PFSK-1 (cell line): ENCODE measurements at regions not wholly inside any gene's neighbourhood (a gene's known extent, or its start where the extent isn't known, plus 50 kb on each side); places are given as distances from the start of the nearest gene placed in this dataset.

Source experiments
- FOXP2 ChIP-seq: optimal IDR thresholded peaks from 2 replicates; pipeline ENCODE3; 2011; ENCODE audit warnings: borderline replicate concordance, control low read depth, inconsistent platforms; ENCODE audit not compliant: insufficient read depth; ENCODE audit errors: extremely low read length, extremely low read depth
- POLR2AphosphoS5 ChIP-seq: IDR thresholded peaks from 2 replicates; pipeline ENCODE4 v1.6.1; 2012; ENCODE audit warnings: low read depth, mild to moderate bottlenecking, control low read depth, low read length, moderate library complexity
- SIN3A ChIP-seq: IDR thresholded peaks from 2 replicates; pipeline ENCODE4 v1.6.1; 2012; ENCODE audit warnings: mild to moderate bottlenecking, low read length, moderate library complexity, borderline replicate concordance; ENCODE audit not compliant: insufficient read depth
- TAF1 ChIP-seq: IDR thresholded peaks from 2 replicates; pipeline ENCODE4 v1.6.1; 2012; ENCODE audit warnings: low read length, control low read depth, borderline replicate concordance; ENCODE audit not compliant: insufficient read depth
- TF ChIP-seq, protein P1 (sequence below), 2 experiments: IDR thresholded peaks; 2 replicates each; pipeline versions ENCODE4 v1.6.1 to v1.8.0; 2011 to 2012; ENCODE audit warnings: low read depth in 2 of 2, low read length in 2 of 2, control low read depth in 1 of 2, inconsistent platforms in 1 of 2, mild to moderate bottlenecking in 1 of 2, moderate library complexity in 1 of 2; ENCODE audit not compliant: insufficient read depth in 1 of 2

DNA sequence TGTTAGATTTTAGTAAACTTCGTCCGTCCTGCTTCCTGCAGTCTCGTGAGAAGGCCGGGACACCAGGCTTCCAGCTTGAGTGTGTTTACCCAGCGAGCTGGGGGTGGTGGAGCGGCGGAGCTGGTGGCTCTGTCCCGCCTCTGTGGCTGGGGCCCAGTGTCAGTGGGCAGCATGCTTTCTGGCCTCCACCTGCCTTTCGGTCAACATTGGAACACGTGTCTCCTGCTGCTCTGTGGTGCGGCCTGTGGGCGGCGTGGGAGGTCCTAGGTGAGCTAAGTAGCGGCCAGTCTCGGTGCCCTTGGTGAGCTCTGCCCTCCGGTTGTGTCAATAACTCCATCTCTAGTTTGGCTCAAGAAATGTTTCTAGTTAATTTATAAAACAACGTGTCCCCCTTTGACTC lies 125.9 kb downstream of the GADD45G start:
- TF ChIP-seq FOXP2 (no peak), SIN3A (no peak), TAF1 (no peak)
- TF ChIP-seq, protein P1, sequence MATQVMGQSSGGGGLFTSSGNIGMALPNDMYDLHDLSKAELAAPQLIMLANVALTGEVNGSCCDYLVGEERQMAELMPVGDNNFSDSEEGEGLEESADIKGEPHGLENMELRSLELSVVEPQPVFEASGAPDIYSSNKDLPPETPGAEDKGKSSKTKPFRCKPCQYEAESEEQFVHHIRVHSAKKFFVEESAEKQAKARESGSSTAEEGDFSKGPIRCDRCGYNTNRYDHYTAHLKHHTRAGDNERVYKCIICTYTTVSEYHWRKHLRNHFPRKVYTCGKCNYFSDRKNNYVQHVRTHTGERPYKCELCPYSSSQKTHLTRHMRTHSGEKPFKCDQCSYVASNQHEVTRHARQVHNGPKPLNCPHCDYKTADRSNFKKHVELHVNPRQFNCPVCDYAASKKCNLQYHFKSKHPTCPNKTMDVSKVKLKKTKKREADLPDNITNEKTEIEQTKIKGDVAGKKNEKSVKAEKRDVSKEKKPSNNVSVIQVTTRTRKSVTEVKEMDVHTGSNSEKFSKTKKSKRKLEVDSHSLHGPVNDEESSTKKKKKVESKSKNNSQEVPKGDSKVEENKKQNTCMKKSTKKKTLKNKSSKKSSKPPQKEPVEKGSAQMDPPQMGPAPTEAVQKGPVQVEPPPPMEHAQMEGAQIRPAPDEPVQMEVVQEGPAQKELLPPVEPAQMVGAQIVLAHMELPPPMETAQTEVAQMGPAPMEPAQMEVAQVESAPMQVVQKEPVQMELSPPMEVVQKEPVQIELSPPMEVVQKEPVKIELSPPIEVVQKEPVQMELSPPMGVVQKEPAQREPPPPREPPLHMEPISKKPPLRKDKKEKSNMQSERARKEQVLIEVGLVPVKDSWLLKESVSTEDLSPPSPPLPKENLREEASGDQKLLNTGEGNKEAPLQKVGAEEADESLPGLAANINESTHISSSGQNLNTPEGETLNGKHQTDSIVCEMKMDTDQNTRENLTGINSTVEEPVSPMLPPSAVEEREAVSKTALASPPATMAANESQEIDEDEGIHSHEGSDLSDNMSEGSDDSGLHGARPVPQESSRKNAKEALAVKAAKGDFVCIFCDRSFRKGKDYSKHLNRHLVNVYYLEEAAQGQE (IDR thresholded peaks at IDR 0.05; ENCODE audit: insufficient read depth in 1 of 2, low read depth in 2 of 2, low read length in 2 of 2): no peak

DNA sequence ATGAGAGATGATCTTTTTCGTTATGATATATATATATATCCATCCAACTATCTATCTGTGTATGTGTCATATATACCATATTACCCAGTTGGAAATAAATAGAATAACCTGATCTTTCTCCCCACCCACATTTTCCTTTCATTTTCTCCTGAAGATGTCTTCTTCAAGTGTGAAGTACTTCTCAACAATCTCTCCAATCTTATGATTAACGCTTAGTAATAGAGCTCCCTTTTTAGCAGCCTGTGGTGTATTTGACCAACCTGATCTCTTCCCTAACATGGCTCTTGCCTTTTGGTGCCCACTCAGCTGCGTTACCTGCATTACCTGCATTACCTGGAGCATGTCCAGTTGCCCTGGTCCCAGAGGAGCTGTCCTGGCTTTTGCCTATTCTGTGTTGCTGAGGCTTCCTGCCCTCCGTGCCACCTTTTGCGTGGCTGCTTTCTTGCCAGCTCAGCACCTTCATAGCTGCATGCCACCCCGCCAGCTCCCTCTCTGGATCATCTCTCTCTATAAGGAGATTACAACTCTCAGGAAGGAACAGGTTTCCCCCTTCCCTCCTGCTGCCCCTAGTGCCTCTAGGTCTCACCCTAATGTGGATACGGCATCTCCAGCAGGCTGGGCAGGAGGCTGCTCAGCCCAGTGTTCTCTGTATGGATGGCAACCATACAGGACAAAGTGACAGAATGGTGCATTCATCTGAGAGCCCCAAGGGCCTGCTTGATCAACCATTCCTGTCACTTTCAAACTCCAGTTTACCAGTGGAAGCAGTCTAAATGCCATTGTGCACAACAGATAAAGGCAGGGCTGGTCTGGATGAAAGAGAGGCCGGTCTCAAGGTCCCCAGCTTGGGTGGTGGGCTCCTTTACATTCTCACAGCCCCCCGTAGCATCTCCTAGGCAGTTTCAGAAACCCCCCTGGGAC lies 126.7 kb downstream of the GADD45G start:
- no peak for TF ChIP-seq FOXP2

DNA sequence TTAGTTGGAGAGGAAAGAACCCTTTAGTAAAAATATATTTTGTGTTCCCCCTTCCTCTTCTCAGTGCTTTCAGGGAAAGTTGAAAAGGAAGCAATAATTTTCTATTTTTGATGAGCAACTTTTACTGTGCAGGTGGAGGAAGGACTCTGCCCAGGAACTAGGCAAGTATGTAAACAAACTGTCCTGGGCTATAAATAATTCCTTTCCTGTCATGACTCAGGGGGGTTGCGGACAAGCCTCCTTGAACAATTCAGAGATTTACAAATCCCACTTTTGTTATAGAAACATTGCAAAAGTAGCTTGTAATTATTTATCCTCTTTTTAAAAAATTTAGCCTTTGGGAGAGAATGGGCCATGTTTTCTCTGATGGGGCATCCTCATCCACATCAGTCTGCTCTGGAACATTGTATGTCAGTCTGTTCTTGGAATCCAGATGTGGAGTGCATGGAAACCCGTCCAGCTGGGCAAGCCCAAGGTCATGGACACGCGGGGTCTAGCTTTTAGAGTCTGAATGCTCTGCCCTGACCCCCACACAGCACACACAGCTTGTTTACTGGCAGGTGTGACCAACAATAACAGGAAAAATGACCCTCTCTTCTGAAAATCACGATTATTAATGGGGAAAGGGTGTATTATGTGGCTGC lies 127.6 kb downstream of the GADD45G start:
- TF ChIP-seq SIN3A (no peak), POLR2AphosphoS5 (no peak), TAF1 (no peak), FOXP2 (no peak)
- TF ChIP-seq, protein P1 (IDR thresholded peaks at IDR 0.05; ENCODE audit: insufficient read depth in 1 of 2, low read depth in 2 of 2, low read length in 2 of 2): no peak

DNA sequence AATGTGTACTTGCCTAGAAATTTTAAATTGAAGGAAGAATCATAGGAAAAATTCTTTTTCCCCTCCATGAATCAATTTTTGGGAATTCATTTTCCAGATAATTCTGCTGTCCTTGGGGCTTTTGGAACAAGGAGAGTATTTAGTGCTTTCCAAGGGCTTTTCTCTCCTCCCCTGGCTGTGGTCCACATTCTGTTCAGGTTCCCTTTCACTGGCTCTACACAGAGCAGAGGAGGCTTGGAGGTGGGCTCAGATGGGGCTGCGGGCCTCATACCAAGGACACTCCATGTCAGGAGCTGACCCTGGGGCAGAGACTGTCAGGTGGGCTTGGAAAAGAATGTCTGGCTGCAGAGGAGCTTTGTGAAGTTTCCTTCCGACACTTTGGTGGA lies 128.1 kb downstream of the GADD45G start:
- no peak for TF ChIP-seq SIN3A
- TF ChIP-seq, protein P1 (IDR thresholded peaks at IDR 0.05; ENCODE audit: insufficient read depth in 1 of 2, low read depth in 2 of 2, low read length in 2 of 2): no peak
- no peak for TF ChIP-seq TAF1
- no peak for TF ChIP-seq POLR2AphosphoS5
- TF ChIP-seq FOXP2: no peak

DNA sequence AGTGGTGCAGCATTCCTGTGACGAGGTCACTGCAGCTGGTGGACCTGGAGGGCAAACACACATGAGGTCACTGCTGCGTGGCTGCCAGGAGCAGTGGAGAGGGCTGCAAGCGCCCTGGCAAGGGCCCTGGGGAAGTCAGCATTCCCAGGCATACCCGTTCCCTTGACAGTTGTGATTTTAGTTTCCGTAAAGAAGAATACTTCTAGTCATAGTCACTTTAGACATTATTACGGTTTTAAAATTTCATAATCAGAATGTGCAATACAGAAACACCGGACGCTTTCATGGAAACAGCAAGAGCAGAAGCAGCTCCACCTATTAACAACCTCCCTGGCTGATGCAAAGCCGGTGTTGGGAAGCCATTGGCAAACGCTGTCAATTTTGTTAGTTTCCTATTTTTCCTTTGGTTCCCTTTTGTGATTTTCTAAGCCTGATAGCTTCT lies 129.8 kb downstream of the GADD45G start:
- TF ChIP-seq, protein P1 (IDR thresholded peaks at IDR 0.05; ENCODE audit: insufficient read depth in 1 of 2, low read depth in 2 of 2, low read length in 2 of 2): no peak
